Astrocyte (in vitro differentiated cells and primary cell): ENCODE measurements at regions not wholly inside any gene's neighbourhood (a gene's known extent, or its start where the extent isn't known, plus 50 kb on each side); places are given as distances from the start of the nearest gene placed in this dataset.

Experiments
- DNase-seq: peaks from one replicate; pipeline ENCODE4 v3.0.0-alpha.2; 2010; ENCODE audit warnings: low read depth
- FAIRE-seq: peaks from 2 replicates; lab custom pipeline; 2011; peaks lifted over from hg19 to GRCh38; lab: Jason Lieb, UNC
- H2AFZ ChIP-seq: 2 replicates; pipeline ENCODE4 v1.6.0; 2012; ENCODE audit warnings: low read depth, low read length, inconsistent platforms
- H3K27ac ChIP-seq: 2 replicates; pipeline ENCODE4 v1.5.1; 2011; ENCODE audit warnings: low read depth, low read length, inconsistent platforms
- H3K27me3 ChIP-seq: 2 replicates; pipeline ENCODE4 v1.6.0; 2011; ENCODE audit warnings: low read length, inconsistent platforms; ENCODE audit not compliant: insufficient read depth
- H3K36me3 ChIP-seq: 2 replicates; pipeline ENCODE4 v1.5.1; 2011; ENCODE audit warnings: low read length, inconsistent platforms; ENCODE audit not compliant: insufficient read depth
- H3K4me1 ChIP-seq: 2 replicates; pipeline ENCODE4 v1.5.1; 2011; ENCODE audit warnings: low read length, inconsistent platforms; ENCODE audit not compliant: insufficient read depth
- H3K4me2 ChIP-seq: 2 replicates; pipeline ENCODE4 v1.6.0; 2012; ENCODE audit warnings: low read length, inconsistent platforms
- H3K4me3 ChIP-seq: 2 replicates; pipeline ENCODE4 v1.5.1; 2011; ENCODE audit warnings: low read depth, mild to moderate bottlenecking, low read length, inconsistent platforms; ENCODE audit not compliant: insufficient read depth
- H3K79me2 ChIP-seq: 2 replicates; pipeline ENCODE4 v1.6.0; 2012; ENCODE audit warnings: mild to moderate bottlenecking, low read length, inconsistent platforms; ENCODE audit not compliant: insufficient read depth
- H3K9ac ChIP-seq: 2 replicates; pipeline ENCODE4 v1.6.0; 2012; ENCODE audit warnings: mild to moderate bottlenecking, low read length, inconsistent platforms
- H3K9me3 ChIP-seq: 2 replicates; pipeline ENCODE4 v1.5.1; 2012; ENCODE audit warnings: low read depth, mild to moderate bottlenecking, low read length, inconsistent platforms; ENCODE audit not compliant: insufficient read depth
- H4K20me1 ChIP-seq: 2 replicates; pipeline ENCODE4 v1.6.0; 2012; ENCODE audit warnings: low read length, inconsistent platforms; ENCODE audit not compliant: insufficient read depth
- H3K27ac Mint-ChIP-seq: one replicate; pipeline ENCODE4 v1.8.0; 2021; ENCODE audit warnings: mild to moderate bottlenecking, mixed read lengths; ENCODE audit not compliant: unreplicated experiment
- H3K27me3 Mint-ChIP-seq: one replicate; pipeline ENCODE4 v1.8.0; 2021; ENCODE audit warnings: low read depth, mixed read lengths; ENCODE audit not compliant: unreplicated experiment
- H3K36me3 Mint-ChIP-seq: one replicate; pipeline ENCODE4 v1.8.0; 2021; ENCODE audit warnings: low read depth, mixed read lengths; ENCODE audit not compliant: unreplicated experiment
- H3K4me1 Mint-ChIP-seq: one replicate; pipeline ENCODE4 v1.8.0; 2021; ENCODE audit warnings: low read depth, mixed read lengths; ENCODE audit not compliant: unreplicated experiment
- H3K4me3 Mint-ChIP-seq: one replicate; pipeline ENCODE4 v1.8.0; 2021; ENCODE audit warnings: mild to moderate bottlenecking, moderate library complexity, mixed read lengths; ENCODE audit not compliant: unreplicated experiment
- H3K9me3 Mint-ChIP-seq: one replicate; pipeline ENCODE4 v1.8.0; 2021; ENCODE audit warnings: mild to moderate bottlenecking, mixed read lengths; ENCODE audit not compliant: unreplicated experiment
- CTCF ChIP-seq: IDR thresholded peaks from 2 replicates; pipeline ENCODE4 v1.5.1; 2011; ENCODE audit warnings: low read depth, mild to moderate bottlenecking, inconsistent platforms, low read length, moderate library complexity; ENCODE audit not compliant: insufficient read depth
- EZH2 ChIP-seq: IDR thresholded peaks from 2 replicates; pipeline ENCODE4 v1.6.1; 2012; ENCODE audit warnings: mild to moderate bottlenecking, low read length, inconsistent platforms; ENCODE audit not compliant: insufficient read depth

DNA sequence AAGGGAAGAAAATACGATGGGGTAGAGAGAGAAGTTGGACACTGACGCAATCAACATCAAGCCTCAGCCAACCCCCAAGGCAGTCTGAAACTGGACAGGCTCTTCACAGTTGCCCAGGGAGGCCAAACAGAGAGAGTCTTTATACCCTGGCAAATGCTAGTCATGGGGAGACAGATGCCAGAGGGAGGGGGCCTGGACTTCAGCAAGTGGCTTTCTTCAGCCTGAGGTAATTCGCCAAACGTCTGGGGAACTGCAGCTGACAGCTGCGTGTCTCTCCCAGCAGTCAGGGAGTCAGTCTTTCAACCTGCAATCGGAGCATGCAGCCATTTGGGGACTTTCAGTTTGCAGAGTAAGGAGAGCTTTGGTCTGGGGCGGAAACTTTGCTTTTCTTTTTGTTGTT is 521.6 kb downstream of the TRIML1 start:
- Mint-ChIP-seq H3K4me1 (peaks cover 19% of the 10 kb centered on the region), H3K9me3 (peaks cover 6% of the 10 kb centered on the region), H3K27me3 (no peaks in the 10 kb centered on the region), H3K4me3 (no peak overlapping the region), H3K36me3 (no peaks in the 10 kb centered on the region), H3K27ac (peak overlapping the region; percentile 88)
- H2AFZ ChIP-seq, result no peak overlapping the region
- no peaks in the 10 kb centered on the region for H3K36me3 ChIP-seq
- no peak overlapping the region for H3K27ac ChIP-seq
- no peak overlapping the region for H3K4me2 ChIP-seq
- TF ChIP-seq CTCF, result no peak
- TF ChIP-seq EZH2, result no peak
- DNase-seq, result no peak
- no peaks in the 10 kb centered on the region for H3K27me3 ChIP-seq
- H3K9me3 ChIP-seq, result no peaks in the 10 kb centered on the region
- no peak overlapping the region for H3K4me3 ChIP-seq
- no peak overlapping the region for H3K9ac ChIP-seq
- no peaks in the 10 kb centered on the region for H3K79me2 ChIP-seq
- FAIRE-seq, result no peak
- H4K20me1 ChIP-seq, result no peaks in the 10 kb centered on the region
- H3K4me1 ChIP-seq, result no peaks in the 10 kb centered on the region

- no peaks in the 10 kb centered on the region for H4K20me1 ChIP-seq
- H3K4me3 Mint-ChIP-seq, result no peak overlapping the region
- no peaks in the 10 kb centered on the region for H3K36me3 Mint-ChIP-seq
- H3K4me1 ChIP-seq, result no peaks in the 10 kb centered on the region
- no peaks in the 10 kb centered on the region for H3K36me3 ChIP-seq
- H3K79me2 ChIP-seq, result no peaks in the 10 kb centered on the region
- H3K27ac ChIP-seq, result no peak overlapping the region
- peaks cover 6% of the 10 kb centered on the region for H3K9me3 Mint-ChIP-seq
- H3K27me3 ChIP-seq, result no peaks in the 10 kb centered on the region
- no peak for DNase-seq
- H3K9me3 ChIP-seq, result no peaks in the 10 kb centered on the region
- H3K4me3 ChIP-seq, result no peak overlapping the region
- H3K4me1 Mint-ChIP-seq, result peaks cover 23% of the 10 kb centered on the region
- FAIRE-seq, result no peak
- H3K27me3 Mint-ChIP-seq, result no peaks in the 10 kb centered on the region
- no peak overlapping the region for H3K4me2 ChIP-seq
- no peak for TF ChIP-seq EZH2
- TF ChIP-seq CTCF, result no peak
- H3K27ac Mint-ChIP-seq, result peak overlapping the region; percentile 88
- H2AFZ ChIP-seq, result no peak overlapping the region
- no peak overlapping the region for H3K9ac ChIP-seq
These were observed 522.3 kb downstream of the TRIML1 start for GRCh38 chr4:188661502-188661901.

- FAIRE-seq (no peak), DNase-seq (no peak)
- no peaks in the 10 kb centered on the region for H3K4me1 ChIP-seq
- no peak overlapping the region for H3K4me2 ChIP-seq
- H3K27me3 ChIP-seq, result no peaks in the 10 kb centered on the region
- H3K4me3 ChIP-seq, result no peak overlapping the region
- no peak overlapping the region for H3K27ac ChIP-seq
- H3K79me2 ChIP-seq, result no peaks in the 10 kb centered on the region
- H2AFZ ChIP-seq, result no peak overlapping the region
- no peak overlapping the region for H3K4me3 Mint-ChIP-seq
- no peaks in the 10 kb centered on the region for H3K9me3 ChIP-seq
- H4K20me1 ChIP-seq, result no peaks in the 10 kb centered on the region
- H3K36me3 ChIP-seq, result no peaks in the 10 kb centered on the region
- H3K36me3 Mint-ChIP-seq, result no peaks in the 10 kb centered on the region
- H3K4me1 Mint-ChIP-seq, result peaks cover 23% of the 10 kb centered on the region
- no peaks in the 10 kb centered on the region for H3K27me3 Mint-ChIP-seq
- H3K9ac ChIP-seq, result no peak overlapping the region
- no peak overlapping the region for H3K27ac Mint-ChIP-seq
- H3K9me3 Mint-ChIP-seq, result peaks cover 6% of the 10 kb centered on the region
- TF ChIP-seq CTCF, result no peak
- TF ChIP-seq EZH2, result no peak
These were observed 524.1 kb downstream of the TRIML1 start for GRCh38 chr4:188663369-188663768.
